HL-60 (cell line): ENCODE measurements at regions not wholly inside any gene's neighbourhood (a gene's known extent, or its start where the extent isn't known, plus 50 kb on each side); places are given as distances from the start of the nearest gene placed in this dataset.

Source experiments
- POLR2AphosphoS5 ChIP-seq: IDR thresholded peaks from 2 replicates; pipeline ENCODE4 v1.6.1; 2012; ENCODE audit warnings: low read depth
- REST ChIP-seq: IDR thresholded peaks from 2 replicates; pipeline ENCODE4 v1.6.1; 2012; ENCODE audit warnings: low read depth; ENCODE audit not compliant: insufficient replicate concordance
- TF ChIP-seq, protein P1 (sequence below): IDR thresholded peaks from one replicate; pipeline ENCODE4 v1.5.1; 2011; ENCODE audit warnings: low read length, control low read depth, inconsistent platforms; ENCODE audit not compliant: insufficient read depth

- TF ChIP-seq POLR2AphosphoS5 (no peak), REST (no peak)
- TF ChIP-seq, protein P1, sequence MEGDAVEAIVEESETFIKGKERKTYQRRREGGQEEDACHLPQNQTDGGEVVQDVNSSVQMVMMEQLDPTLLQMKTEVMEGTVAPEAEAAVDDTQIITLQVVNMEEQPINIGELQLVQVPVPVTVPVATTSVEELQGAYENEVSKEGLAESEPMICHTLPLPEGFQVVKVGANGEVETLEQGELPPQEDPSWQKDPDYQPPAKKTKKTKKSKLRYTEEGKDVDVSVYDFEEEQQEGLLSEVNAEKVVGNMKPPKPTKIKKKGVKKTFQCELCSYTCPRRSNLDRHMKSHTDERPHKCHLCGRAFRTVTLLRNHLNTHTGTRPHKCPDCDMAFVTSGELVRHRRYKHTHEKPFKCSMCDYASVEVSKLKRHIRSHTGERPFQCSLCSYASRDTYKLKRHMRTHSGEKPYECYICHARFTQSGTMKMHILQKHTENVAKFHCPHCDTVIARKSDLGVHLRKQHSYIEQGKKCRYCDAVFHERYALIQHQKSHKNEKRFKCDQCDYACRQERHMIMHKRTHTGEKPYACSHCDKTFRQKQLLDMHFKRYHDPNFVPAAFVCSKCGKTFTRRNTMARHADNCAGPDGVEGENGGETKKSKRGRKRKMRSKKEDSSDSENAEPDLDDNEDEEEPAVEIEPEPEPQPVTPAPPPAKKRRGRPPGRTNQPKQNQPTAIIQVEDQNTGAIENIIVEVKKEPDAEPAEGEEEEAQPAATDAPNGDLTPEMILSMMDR = no peak
Measured at GRCh38 chr2:100673691-100674485, 111.1 kb downstream of the PDCL3 start.
